Chondrocyte (in vitro differentiated cells): ENCODE measurements at regions not wholly inside any gene's neighbourhood (a gene's known extent, or its start where the extent isn't known, plus 50 kb on each side); places are given as distances from the start of the nearest gene placed in this dataset.

ENCODE experiments used
- DNase-seq: peaks from one replicate; pipeline ENCODE4 v3.0.0; 2021; ENCODE audit warnings: mixed read lengths, low spot score
- H3K27ac Mint-ChIP-seq: one replicate; pipeline ENCODE4 v1.8.0; 2021; ENCODE audit warnings: mild to moderate bottlenecking, moderate library complexity, mixed read lengths; ENCODE audit not compliant: unreplicated experiment
- H3K27me3 Mint-ChIP-seq: 2 replicates; pipeline ENCODE4 v1.8.0; 2021; ENCODE audit warnings: low read depth, mixed read lengths
- H3K36me3 Mint-ChIP-seq: 2 replicates; pipeline ENCODE4 v1.8.0; 2021; ENCODE audit warnings: low read depth, mixed read lengths
- H3K4me1 Mint-ChIP-seq: 2 replicates; pipeline ENCODE4 v1.8.0; 2021; ENCODE audit warnings: low read depth, mild to moderate bottlenecking, mixed read lengths
- H3K4me3 Mint-ChIP-seq: one replicate; pipeline ENCODE4 v1.8.0; 2021; ENCODE audit warnings: mild to moderate bottlenecking, moderate library complexity, mixed read lengths; ENCODE audit not compliant: unreplicated experiment
- H3K9me3 Mint-ChIP-seq: 2 replicates; pipeline ENCODE4 v1.8.0; 2021; ENCODE audit warnings: low read depth, mixed read lengths
- TF ChIP-seq, protein P1 (sequence below): fragments of 200-600 bp; sonication (generic); IDR thresholded peaks from 2 replicates; pipeline ENCODE4 v1.5.0; 2021; ENCODE audit warnings: antibody characterized with exemption, mild to moderate bottlenecking, moderate library complexity

DNA sequence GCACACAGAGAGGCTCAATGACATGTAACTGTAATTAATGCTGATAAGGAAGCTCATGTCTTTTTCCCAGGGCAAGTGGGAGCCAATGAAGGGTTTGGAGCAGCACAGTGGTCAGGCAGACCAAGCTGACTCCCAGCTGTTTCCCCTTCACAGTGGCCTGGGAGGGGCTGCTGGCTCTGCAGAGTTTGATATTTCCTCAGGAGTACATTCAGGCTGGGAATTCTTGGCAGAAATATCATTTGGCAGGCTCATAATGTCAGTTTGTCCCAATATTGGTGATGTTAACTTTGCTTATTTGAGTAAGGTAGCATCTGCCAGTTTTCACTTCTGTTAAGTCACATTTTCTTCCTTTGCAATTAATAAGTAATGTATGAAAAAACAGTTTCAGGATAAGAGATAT is 247.0 kb downstream of the EMP1 start:
- H3K9me3 Mint-ChIP-seq: peaks cover 9% of the 10 kb centered on the region
- no peaks in the 10 kb centered on the region for H3K36me3 Mint-ChIP-seq
- H3K27ac Mint-ChIP-seq: no peak overlapping the region
- H3K27me3 Mint-ChIP-seq: peaks cover 2% of the 10 kb centered on the region
- H3K4me1 Mint-ChIP-seq: no peaks in the 10 kb centered on the region
- TF ChIP-seq, protein P1, sequence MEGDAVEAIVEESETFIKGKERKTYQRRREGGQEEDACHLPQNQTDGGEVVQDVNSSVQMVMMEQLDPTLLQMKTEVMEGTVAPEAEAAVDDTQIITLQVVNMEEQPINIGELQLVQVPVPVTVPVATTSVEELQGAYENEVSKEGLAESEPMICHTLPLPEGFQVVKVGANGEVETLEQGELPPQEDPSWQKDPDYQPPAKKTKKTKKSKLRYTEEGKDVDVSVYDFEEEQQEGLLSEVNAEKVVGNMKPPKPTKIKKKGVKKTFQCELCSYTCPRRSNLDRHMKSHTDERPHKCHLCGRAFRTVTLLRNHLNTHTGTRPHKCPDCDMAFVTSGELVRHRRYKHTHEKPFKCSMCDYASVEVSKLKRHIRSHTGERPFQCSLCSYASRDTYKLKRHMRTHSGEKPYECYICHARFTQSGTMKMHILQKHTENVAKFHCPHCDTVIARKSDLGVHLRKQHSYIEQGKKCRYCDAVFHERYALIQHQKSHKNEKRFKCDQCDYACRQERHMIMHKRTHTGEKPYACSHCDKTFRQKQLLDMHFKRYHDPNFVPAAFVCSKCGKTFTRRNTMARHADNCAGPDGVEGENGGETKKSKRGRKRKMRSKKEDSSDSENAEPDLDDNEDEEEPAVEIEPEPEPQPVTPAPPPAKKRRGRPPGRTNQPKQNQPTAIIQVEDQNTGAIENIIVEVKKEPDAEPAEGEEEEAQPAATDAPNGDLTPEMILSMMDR: no peak
- no peak overlapping the region for H3K4me3 Mint-ChIP-seq
- no peak for DNase-seq

DNA sequence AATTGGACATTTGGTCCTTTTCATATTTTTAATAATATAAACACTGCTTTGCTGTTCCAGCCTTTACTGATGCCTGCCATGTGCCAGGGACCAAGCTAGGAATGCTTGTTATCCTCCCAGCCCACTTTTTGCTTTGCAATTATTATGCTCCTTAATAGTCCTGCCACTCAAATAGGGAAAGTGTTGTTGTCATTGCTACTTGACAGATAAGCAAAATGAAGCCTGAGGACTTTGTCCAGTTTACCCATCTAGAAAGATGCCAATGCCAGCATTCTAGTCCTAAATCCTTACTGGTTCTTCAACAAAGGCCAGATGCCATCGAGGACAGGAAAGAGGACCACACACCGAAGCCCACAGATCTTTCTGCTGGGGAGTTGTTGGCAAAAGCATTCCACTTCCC is 246.5 kb downstream of the EMP1 start:
- no peak for DNase-seq
- Mint-ChIP-seq H3K36me3 (no peaks in the 10 kb centered on the region), H3K27ac (no peak overlapping the region), H3K4me3 (no peak overlapping the region), H3K27me3 (peaks cover 2% of the 10 kb centered on the region), H3K4me1 (no peaks in the 10 kb centered on the region), H3K9me3 (peaks cover 9% of the 10 kb centered on the region)
- TF ChIP-seq, protein P1: no peak

DNA sequence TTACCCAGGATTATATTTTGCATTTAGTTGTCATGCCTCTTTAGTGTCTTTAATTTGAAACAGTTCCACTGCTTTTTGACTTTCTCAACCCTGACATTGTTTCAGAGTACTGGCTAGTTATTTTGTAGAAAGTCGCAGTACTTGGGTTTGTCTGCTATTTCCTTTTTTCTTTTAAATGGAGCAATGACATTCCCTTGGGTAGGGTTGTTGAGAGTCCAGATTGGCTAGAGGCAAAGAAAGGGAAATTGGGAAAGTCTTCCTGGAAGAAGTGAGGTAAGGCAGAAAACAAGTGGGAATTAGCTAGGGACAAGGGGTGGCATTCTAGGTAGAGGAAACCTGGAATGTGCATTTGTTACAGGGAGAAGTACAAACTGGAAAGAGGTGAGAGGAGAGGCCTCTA is 245.9 kb downstream of the EMP1 start:
- no peak overlapping the region for H3K27ac Mint-ChIP-seq
- H3K36me3 Mint-ChIP-seq: no peaks in the 10 kb centered on the region
- TF ChIP-seq, protein P1: no peak
- peaks cover 9% of the 10 kb centered on the region for H3K9me3 Mint-ChIP-seq
- H3K4me1 Mint-ChIP-seq: no peaks in the 10 kb centered on the region
- H3K27me3 Mint-ChIP-seq: peaks cover 2% of the 10 kb centered on the region
- no peak for DNase-seq
- no peak overlapping the region for H3K4me3 Mint-ChIP-seq

DNA sequence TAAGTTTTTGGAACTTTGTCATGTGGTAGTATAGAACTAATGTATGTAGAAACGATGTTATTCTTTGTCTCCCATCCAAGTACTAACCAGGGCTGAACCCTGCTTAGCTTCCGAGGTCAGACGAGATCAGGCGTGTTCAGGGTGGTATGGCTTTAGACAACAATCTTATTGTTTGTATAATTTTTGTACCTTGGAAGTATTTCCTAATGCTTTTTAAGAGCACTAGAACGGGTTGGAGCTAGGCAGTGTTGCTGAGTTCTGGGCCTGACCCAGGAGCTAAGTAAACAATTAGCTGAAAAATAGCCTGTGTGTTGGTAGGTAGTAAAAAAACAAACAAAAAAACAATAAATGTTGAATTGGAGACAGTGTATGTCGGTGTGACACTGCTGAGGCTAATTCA is 244.3 kb downstream of the EMP1 start:
- no peak overlapping the region for H3K27ac Mint-ChIP-seq

DNA sequence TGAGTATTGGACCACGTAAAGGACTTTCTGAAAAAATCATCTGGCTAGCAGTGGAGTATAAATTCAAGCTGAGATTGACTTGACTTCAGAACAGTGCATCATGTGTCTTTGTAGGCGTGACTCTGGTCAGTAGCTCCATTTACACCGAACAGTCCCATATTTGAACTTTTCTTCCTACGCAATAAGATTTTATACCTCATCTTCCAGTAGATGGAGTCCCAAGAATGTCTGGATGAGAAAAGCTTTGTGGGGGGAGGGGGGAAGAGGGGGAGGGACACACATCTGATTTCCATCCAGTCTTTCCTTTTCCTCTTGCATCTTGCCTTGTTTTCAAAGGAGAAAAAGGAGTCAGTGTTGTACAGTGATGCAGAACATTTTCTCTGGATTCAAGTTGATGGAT is 241.0 kb downstream of the EMP1 start:
- peaks cover 12% of the 10 kb centered on the region for H3K4me1 Mint-ChIP-seq
- no peaks in the 10 kb centered on the region for H3K27me3 Mint-ChIP-seq
- H3K4me3 Mint-ChIP-seq: no peak overlapping the region
- TF ChIP-seq, protein P1: no peak
- H3K27ac Mint-ChIP-seq: no peak overlapping the region
- H3K9me3 Mint-ChIP-seq: no peaks in the 10 kb centered on the region
- H3K36me3 Mint-ChIP-seq: no peaks in the 10 kb centered on the region
- DNase-seq: no peak

More for the DNA sequence above, 244.3 kb downstream of the EMP1 start:
- Mint-ChIP-seq H3K36me3 (no peaks in the 10 kb centered on the region), H3K4me1 (peaks cover 9% of the 10 kb centered on the region), H3K9me3 (peaks cover 9% of the 10 kb centered on the region), H3K27me3 (no peaks in the 10 kb centered on the region), H3K4me3 (no peak overlapping the region)
- TF ChIP-seq, protein P1: no peak
- no peak for DNase-seq
